ENCODE measurements at regions not wholly inside any gene's neighbourhood (a gene's known extent, or its start where the extent isn't known, plus 50 kb on each side); places are given as distances from the start of the nearest gene placed in this dataset.

DNA sequence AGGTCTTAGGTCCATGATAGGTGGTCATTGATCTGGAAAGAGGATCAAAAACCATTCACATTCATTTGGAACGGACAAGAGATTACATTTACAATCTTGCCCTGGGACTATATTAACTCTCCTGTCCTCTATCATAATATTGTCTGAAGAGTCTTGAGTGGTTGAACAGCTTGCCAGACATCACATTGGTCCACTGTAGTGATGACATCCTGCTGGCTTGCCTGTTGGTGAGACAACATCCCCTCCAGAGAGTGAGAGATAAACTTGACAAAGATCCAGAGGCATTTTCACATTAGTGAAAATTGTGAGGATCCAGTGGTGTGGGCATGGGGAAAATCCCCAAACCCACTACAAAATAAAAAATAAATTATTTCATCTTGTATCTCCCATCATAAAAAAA lies 155.7 kb upstream of the LEF1 start:
- TF ChIP-seq EP300 (IDR thresholded peaks at IDR 0.05) (no peak), POLR2A (IDR thresholded peaks at IDR 0.05; ENCODE audit: low read depth) (no peak)
- TF ChIP-seq, protein P1, sequence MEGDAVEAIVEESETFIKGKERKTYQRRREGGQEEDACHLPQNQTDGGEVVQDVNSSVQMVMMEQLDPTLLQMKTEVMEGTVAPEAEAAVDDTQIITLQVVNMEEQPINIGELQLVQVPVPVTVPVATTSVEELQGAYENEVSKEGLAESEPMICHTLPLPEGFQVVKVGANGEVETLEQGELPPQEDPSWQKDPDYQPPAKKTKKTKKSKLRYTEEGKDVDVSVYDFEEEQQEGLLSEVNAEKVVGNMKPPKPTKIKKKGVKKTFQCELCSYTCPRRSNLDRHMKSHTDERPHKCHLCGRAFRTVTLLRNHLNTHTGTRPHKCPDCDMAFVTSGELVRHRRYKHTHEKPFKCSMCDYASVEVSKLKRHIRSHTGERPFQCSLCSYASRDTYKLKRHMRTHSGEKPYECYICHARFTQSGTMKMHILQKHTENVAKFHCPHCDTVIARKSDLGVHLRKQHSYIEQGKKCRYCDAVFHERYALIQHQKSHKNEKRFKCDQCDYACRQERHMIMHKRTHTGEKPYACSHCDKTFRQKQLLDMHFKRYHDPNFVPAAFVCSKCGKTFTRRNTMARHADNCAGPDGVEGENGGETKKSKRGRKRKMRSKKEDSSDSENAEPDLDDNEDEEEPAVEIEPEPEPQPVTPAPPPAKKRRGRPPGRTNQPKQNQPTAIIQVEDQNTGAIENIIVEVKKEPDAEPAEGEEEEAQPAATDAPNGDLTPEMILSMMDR (IDR thresholded peaks at IDR 0.05): no peak

Data from esophagus muscularis mucosa (tissue), 4 donors.